ENCODE measurements at regions not wholly inside any gene's neighbourhood (a gene's known extent, or its start where the extent isn't known, plus 50 kb on each side); places are given as distances from the start of the nearest gene placed in this dataset.
"Not testable (repeated sequence)": the region's sequence is repeated elsewhere in the genome, so short reads cannot be mapped to it uniquely, and the experiment has no call there.

GRCh38 chr2:47628904-47629303 lies 58.1 kb upstream of the KCNK12 start:
- Histone ChIP-seq H3K27me3 (no peaks in the 10 kb centered on the region), H3K9me3 (no peaks in the 10 kb centered on the region), H3K4me3 (no peak overlapping the region), H3K4me1 (peaks cover 0 to 9% (median 9%) of the 10 kb centered on the region in 4 donors), H3K27ac (no peak overlapping the region), H3K36me3 (no peaks in the 10 kb centered on the region)
- no peak for TF ChIP-seq CTCF (IDR thresholded peaks at IDR 0.05)
- no peak for DNase-seq
- intact Hi-C loops (cut with DNase I; ENCODE audit: low total_unique reads), result no loop called here

GRCh38 chr2:47626664-47627063 lies 55.9 kb upstream of the KCNK12 start:
- intact Hi-C loops (cut with DNase I; ENCODE audit: low total_unique reads), result no loop called here
- no peak for DNase-seq
- Histone ChIP-seq H3K27me3 (no peaks in the 10 kb centered on the region), H3K4me1 (peaks cover 0 to 2% (median 1%) of the 10 kb centered on the region in 4 donors), H3K27ac (no peak overlapping the region), H3K9me3 (no peaks in the 10 kb centered on the region), H3K4me3 (no peak overlapping the region), H3K36me3 (no peaks in the 10 kb centered on the region)
- TF ChIP-seq CTCF (IDR thresholded peaks at IDR 0.05), result no peak

- H3K27ac ChIP-seq; DNase-seq; H3K36me3 ChIP-seq; H3K27me3 ChIP-seq; H3K4me1 ChIP-seq; H3K4me3 ChIP-seq; intact Hi-C loops (cut with DNase I; ENCODE audit: low total_unique reads); H3K9me3 ChIP-seq: not testable (repeated sequence)
Observed at GRCh38 chr2:47623140-47623539, 52.4 kb upstream of the KCNK12 start.

- Histone ChIP-seq H3K4me1 (peaks cover 0 to 10% (median 3%) of the 10 kb centered on the region in 4 donors), H3K9me3 (no peaks in the 10 kb centered on the region), H3K4me3 (no peak overlapping the region), H3K36me3 (no peaks in the 10 kb centered on the region), H3K27me3 (no peaks in the 10 kb centered on the region), H3K27ac (no peak overlapping the region)
- TF ChIP-seq CTCF (IDR thresholded peaks at IDR 0.05), result no peak
- DNase-seq, result no peak
- intact Hi-C loops (cut with DNase I; ENCODE audit: low total_unique reads), result no loop called here
Observed at GRCh38 chr2:47620770-47621437, 50.1 kb upstream of the KCNK12 start.
